K562 (cell line): ENCODE measurements at regions not wholly inside any gene's neighbourhood (a gene's known extent, or its start where the extent isn't known, plus 50 kb on each side); places are given as distances from the start of the nearest gene placed in this dataset.

Experiments used
- ATAC-seq: fragments of 200-7000 bp; cut with Tn5 transposase; 3 replicates; pipeline ENCODE4 v1.9.1; 2020; ENCODE audit warnings: moderate library complexity
- BruUV-seq: library from RNA; stranded (reverse); fragments of 400-500 nt; replicated peaks from 2 replicates; lab custom pipeline; 2021; lab: Mats Ljungman, UMichigan
- CTCF ChIA-PET: fragments of 300-600 bp; formaldehyde crosslinking; extraction: SDS; loops from one replicate; lab custom pipeline; 2021; ENCODE audit warnings: low intra/inter-chr PET ratio; lab: Yijun Ruan, JAX
- POLR2A ChIA-PET: fragments of 300-600, 350-650 bp; sonication (Branson Sonifier 250); formaldehyde crosslinking; extraction: SDS; loops from one replicate; lab custom pipeline; 2021; ENCODE audit warnings: antibody characterized with exemption, inconsistent platforms; lab: Yijun Ruan, JAX
- DNase-seq, 4 experiments: peaks; one replicate each; pipeline versions ENCODE4 v3.0.0 to v3.0.0-alpha.2; 2011 to 2018; ENCODE audit warnings: low spot score in 3 of 4, mixed read lengths in 3 of 4; ENCODE audit errors: extremely low read depth in 1 of 4
- FAIRE-seq: peaks from 2 replicates; lab custom pipeline; 2011; peaks lifted over from hg19 to GRCh38; lab: Jason Lieb, UNC
- H2AFZ ChIP-seq: 2 replicates; pipeline ENCODE4 v1.6.0; 2011; ENCODE audit warnings: low read depth, low read length, control low read depth, inconsistent platforms
- H3K27ac ChIP-seq: fragments of 200-600 bp; 3 replicates; pipeline ENCODE4 v1.8.0; 2011; ENCODE audit warnings: low read depth, mild to moderate bottlenecking, control low read depth, inconsistent platforms, low read length, moderate library complexity, mixed read lengths; ENCODE audit errors: extremely low read depth
- H3K27me3 ChIP-seq, 2 experiments: fragments of 300-600 bp in 1 of 2; 2 replicates in 1 of 2; 3 replicates in 1 of 2; pipeline versions ENCODE4 v1.6.0 to v1.8.0; 2011; ENCODE audit warnings: inconsistent platforms in 2 of 2, low read length in 2 of 2, mild to moderate bottlenecking in 1 of 2, mixed read lengths in 1 of 2, moderate library complexity in 1 of 2; ENCODE audit not compliant: control insufficient read depth in 2 of 2, insufficient read depth in 2 of 2
- H3K36me3 ChIP-seq: fragments of 300-600 bp; 3 replicates; pipeline ENCODE4 v1.8.0; 2011; ENCODE audit warnings: mild to moderate bottlenecking, low read length, inconsistent platforms; ENCODE audit not compliant: control insufficient read depth, insufficient read depth
- H3K4me1 ChIP-seq, 2 experiments: fragments of 200-600 bp in 1 of 2; replicated peaks in 1 of 2; 2 replicates in 1 of 2; 3 replicates in 1 of 2; pipeline versions ENCODE4 v1.5.1 to v1.8.0; 2011; ENCODE audit warnings: inconsistent platforms in 2 of 2, low read length in 2 of 2, mild to moderate bottlenecking in 1 of 2, mixed read lengths in 1 of 2, moderate library complexity in 1 of 2; ENCODE audit not compliant: control insufficient read depth in 2 of 2, insufficient read depth in 2 of 2
- H3K4me2 ChIP-seq: 2 replicates; pipeline ENCODE4 v1.6.1; 2011; ENCODE audit warnings: low read length, control low read depth, inconsistent platforms, mixed read lengths; ENCODE audit not compliant: insufficient read depth
- H3K4me3 ChIP-seq: fragments of 200-600 bp; sonication (generic), shearing (Covaris generic); 2 replicates; pipeline ENCODE4 v1.5.1; 2016; ENCODE audit warnings: control low read depth, inconsistent platforms
- H3K79me2 ChIP-seq: fragments of 200-600 bp; 3 replicates; pipeline ENCODE4 v1.8.0; 2011; ENCODE audit warnings: low read length, inconsistent platforms; ENCODE audit not compliant: control insufficient read depth, insufficient read depth
- H3K9ac ChIP-seq, 2 experiments: 2 replicates each; pipeline versions ENCODE4 v1.6.0 to v1.6.1; 2011; ENCODE audit warnings: low read depth in 2 of 2, low read length in 2 of 2, control low read depth in 1 of 2, inconsistent platforms in 1 of 2, mild to moderate bottlenecking in 1 of 2, mixed read lengths in 1 of 2; ENCODE audit not compliant: insufficient read depth in 1 of 2
- H3K9me1 ChIP-seq: one replicate; pipeline ENCODE4 v1.6.0; 2011; ENCODE audit warnings: inconsistent platforms, mild to moderate bottlenecking, low read length, moderate library complexity; ENCODE audit not compliant: control insufficient read depth, insufficient read depth
- H3K9me3 ChIP-seq: replicated peaks from 2 replicates; pipeline ENCODE4 v1.5.1; 2011; ENCODE audit warnings: low read depth, low read length, inconsistent platforms; ENCODE audit not compliant: control insufficient read depth, insufficient read depth
- H4K20me1 ChIP-seq: replicated peaks from 2 replicates; pipeline ENCODE4 v1.6.1; 2011; ENCODE audit warnings: low read length, inconsistent platforms, mixed read lengths; ENCODE audit not compliant: control insufficient read depth, insufficient read depth
- ELF2 ChIP-seq: fragments of 250-450 bp; sonication (Bioruptor Pico); IDR thresholded peaks from 2 replicates; pipeline ENCODE4 v1.5.0; 2021; ENCODE audit warnings: mild to moderate bottlenecking
- ILK ChIP-seq: fragments of 450-650 bp; IDR thresholded peaks from 2 replicates; pipeline ENCODE4 v1.6.1; 2016; ENCODE audit warnings: missing genetic modification characterization, low read depth, mild to moderate bottlenecking, missing compliant biosample characterization, moderate library complexity, borderline replicate concordance
- MAFG ChIP-seq: fragments of 450-650 bp; conservative IDR thresholded peaks from 2 replicates; pipeline ENCODE4 v1.6.1; 2016; ENCODE audit warnings: missing genetic modification characterization, missing compliant biosample characterization
- NFATC3 ChIP-seq: fragments of 450-650 bp; IDR thresholded peaks from 2 replicates; pipeline ENCODE4 v1.6.1; 2017; ENCODE audit warnings: mild to moderate bottlenecking
- OTX1 ChIP-seq: fragments of 450-650 bp; formaldehyde crosslinking; IDR thresholded peaks from 2 replicates; pipeline ENCODE4 v1.4.0; 2022; ENCODE audit warnings: mild to moderate bottlenecking
- POLR3G ChIP-seq: IDR thresholded peaks from 2 replicates; pipeline ENCODE4 v1.6.1; 2011; ENCODE audit not compliant: insufficient read length, insufficient replicate concordance; ENCODE audit errors: extremely low read depth
- ZBTB26 ChIP-seq: fragments of 450-650 bp; formaldehyde crosslinking; IDR thresholded peaks from 2 replicates; pipeline ENCODE4 v1.4.0; 2022; ENCODE audit warnings: missing genetic modification characterization
- ZNF316 ChIP-seq: fragments of 450-650 bp; IDR thresholded peaks from 2 replicates; pipeline ENCODE4 v1.6.1; 2016
- ZNF561 ChIP-seq: fragments of 450-650 bp; formaldehyde crosslinking; conservative IDR thresholded peaks from 2 replicates; pipeline ENCODE4 v1.4.0; 2020; ENCODE audit warnings: mild to moderate bottlenecking, moderate library complexity
- ZNF766 ChIP-seq: fragments of 200-800 bp; sonication (Bioruptor generic); conservative IDR thresholded peaks from 2 replicates; pipeline ENCODE4 v1.6.1; 2016; ENCODE audit warnings: missing genetic modification characterization, missing compliant biosample characterization
- WGBS: fragments of 100-300 bp; shearing (Covaris generic); methylation state at CpG from one replicate; pipeline ENCODE4 v1.1.6; 2016; ENCODE audit warnings: low coverage, mixed read lengths; ENCODE audit not compliant: insufficient coverage; ENCODE audit errors: missing lambda C conversion rate; 5-methylcytosine and 5-hydroxymethylcytosine counted together
- in situ Hi-C: fragments of 300-500 bp; cut with MboI; formaldehyde crosslinking; loops from 4 replicates; pipeline ENCODE4 v1.15.0; 2018; ENCODE audit warnings: inconsistent platforms, mixed read lengths
- intact Hi-C: fragments of 100-400 bp; cut with micrococcal nuclease; formaldehyde crosslinking; loops from 2 replicates; pipeline ENCODE4 v1.14.2; 2022
- TF ChIP-seq, protein P1 (sequence below): sonication (generic); formaldehyde crosslinking; IDR thresholded peaks from 2 replicates; pipeline ENCODE4 v1.9.0; 2022; ENCODE audit warnings: mild to moderate bottlenecking, missing genetic modification reagents
- TF ChIP-seq, protein P2 (sequence below): fragments of 450-650 bp; IDR thresholded peaks from 2 replicates; pipeline ENCODE4 v1.6.1; 2016; ENCODE audit warnings: low read depth
- TF ChIP-seq, protein P3 (sequence below): fragments of 450-650 bp; IDR thresholded peaks from 2 replicates; pipeline ENCODE4 v1.6.1; 2017; ENCODE audit warnings: mild to moderate bottlenecking, moderate library complexity

DNA sequence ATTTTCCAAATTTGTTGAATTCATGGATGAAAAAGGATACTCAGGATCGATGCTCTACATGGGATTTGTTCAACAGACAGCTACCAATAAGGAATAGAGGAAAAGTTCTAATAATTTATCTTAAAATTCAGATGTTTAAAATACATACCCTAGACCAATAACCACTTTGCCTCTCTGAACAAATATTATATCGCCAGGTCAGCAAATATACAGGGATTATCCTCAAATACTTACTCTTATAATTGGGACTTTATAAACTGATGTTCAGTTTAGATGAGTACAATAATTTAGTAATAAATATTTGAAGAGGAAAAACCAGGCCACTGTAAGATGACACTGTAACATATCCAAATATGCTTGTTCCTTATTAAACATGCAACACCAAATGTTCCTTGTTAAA lies 268.7 kb downstream of the DOK5 start:
- no peak overlapping the region for H3K4me3 ChIP-seq
- POLR2A ChIA-PET: no interaction called here
- CTCF ChIA-PET: no interaction called here
- H3K4me2 ChIP-seq: no peak overlapping the region
- 0% methylated on average over 2 of the region's 2 CpGs for WGBS
- no peaks in the 10 kb centered on the region for H4K20me1 ChIP-seq
- no peak overlapping the region for H3K9ac ChIP-seq
- no peaks in the 10 kb centered on the region for H3K9me3 ChIP-seq
- intact Hi-C loops (no loop called here), in situ Hi-C loops (no loop called here)
- no peak for ATAC-seq
- H3K36me3 ChIP-seq: no peaks in the 10 kb centered on the region
- no peaks in the 10 kb centered on the region for H3K4me1 ChIP-seq
- H3K27ac ChIP-seq: no peak overlapping the region
- H3K27me3 ChIP-seq: no peaks in the 10 kb centered on the region
- H3K9me1 ChIP-seq: no peaks in the 10 kb centered on the region
- no peaks in the 10 kb centered on the region for H3K79me2 ChIP-seq
- BruUV-seq: no TSS peak
- no peak for DNase-seq
- no peak for FAIRE-seq
- H2AFZ ChIP-seq: no peak overlapping the region
- no peak for TF ChIP-seq ELF2
- no peak for TF ChIP-seq ZNF766 (CRISPR knock-in tag)
- no peak for TF ChIP-seq NFATC3
- TF ChIP-seq, protein P1, sequence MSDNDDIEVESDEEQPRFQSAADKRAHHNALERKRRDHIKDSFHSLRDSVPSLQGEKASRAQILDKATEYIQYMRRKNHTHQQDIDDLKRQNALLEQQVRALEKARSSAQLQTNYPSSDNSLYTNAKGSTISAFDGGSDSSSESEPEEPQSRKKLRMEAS (CRISPR knock-in tag): no peak
- no peak for TF ChIP-seq ZNF561 (CRISPR knock-in tag)
- TF ChIP-seq POLR3G: no peak
- no peak for TF ChIP-seq ILK
- TF ChIP-seq MAFG: 0 out of 2 replicates have a peak, but pooled peaks have one; percentile 12
- TF ChIP-seq, protein P2, sequence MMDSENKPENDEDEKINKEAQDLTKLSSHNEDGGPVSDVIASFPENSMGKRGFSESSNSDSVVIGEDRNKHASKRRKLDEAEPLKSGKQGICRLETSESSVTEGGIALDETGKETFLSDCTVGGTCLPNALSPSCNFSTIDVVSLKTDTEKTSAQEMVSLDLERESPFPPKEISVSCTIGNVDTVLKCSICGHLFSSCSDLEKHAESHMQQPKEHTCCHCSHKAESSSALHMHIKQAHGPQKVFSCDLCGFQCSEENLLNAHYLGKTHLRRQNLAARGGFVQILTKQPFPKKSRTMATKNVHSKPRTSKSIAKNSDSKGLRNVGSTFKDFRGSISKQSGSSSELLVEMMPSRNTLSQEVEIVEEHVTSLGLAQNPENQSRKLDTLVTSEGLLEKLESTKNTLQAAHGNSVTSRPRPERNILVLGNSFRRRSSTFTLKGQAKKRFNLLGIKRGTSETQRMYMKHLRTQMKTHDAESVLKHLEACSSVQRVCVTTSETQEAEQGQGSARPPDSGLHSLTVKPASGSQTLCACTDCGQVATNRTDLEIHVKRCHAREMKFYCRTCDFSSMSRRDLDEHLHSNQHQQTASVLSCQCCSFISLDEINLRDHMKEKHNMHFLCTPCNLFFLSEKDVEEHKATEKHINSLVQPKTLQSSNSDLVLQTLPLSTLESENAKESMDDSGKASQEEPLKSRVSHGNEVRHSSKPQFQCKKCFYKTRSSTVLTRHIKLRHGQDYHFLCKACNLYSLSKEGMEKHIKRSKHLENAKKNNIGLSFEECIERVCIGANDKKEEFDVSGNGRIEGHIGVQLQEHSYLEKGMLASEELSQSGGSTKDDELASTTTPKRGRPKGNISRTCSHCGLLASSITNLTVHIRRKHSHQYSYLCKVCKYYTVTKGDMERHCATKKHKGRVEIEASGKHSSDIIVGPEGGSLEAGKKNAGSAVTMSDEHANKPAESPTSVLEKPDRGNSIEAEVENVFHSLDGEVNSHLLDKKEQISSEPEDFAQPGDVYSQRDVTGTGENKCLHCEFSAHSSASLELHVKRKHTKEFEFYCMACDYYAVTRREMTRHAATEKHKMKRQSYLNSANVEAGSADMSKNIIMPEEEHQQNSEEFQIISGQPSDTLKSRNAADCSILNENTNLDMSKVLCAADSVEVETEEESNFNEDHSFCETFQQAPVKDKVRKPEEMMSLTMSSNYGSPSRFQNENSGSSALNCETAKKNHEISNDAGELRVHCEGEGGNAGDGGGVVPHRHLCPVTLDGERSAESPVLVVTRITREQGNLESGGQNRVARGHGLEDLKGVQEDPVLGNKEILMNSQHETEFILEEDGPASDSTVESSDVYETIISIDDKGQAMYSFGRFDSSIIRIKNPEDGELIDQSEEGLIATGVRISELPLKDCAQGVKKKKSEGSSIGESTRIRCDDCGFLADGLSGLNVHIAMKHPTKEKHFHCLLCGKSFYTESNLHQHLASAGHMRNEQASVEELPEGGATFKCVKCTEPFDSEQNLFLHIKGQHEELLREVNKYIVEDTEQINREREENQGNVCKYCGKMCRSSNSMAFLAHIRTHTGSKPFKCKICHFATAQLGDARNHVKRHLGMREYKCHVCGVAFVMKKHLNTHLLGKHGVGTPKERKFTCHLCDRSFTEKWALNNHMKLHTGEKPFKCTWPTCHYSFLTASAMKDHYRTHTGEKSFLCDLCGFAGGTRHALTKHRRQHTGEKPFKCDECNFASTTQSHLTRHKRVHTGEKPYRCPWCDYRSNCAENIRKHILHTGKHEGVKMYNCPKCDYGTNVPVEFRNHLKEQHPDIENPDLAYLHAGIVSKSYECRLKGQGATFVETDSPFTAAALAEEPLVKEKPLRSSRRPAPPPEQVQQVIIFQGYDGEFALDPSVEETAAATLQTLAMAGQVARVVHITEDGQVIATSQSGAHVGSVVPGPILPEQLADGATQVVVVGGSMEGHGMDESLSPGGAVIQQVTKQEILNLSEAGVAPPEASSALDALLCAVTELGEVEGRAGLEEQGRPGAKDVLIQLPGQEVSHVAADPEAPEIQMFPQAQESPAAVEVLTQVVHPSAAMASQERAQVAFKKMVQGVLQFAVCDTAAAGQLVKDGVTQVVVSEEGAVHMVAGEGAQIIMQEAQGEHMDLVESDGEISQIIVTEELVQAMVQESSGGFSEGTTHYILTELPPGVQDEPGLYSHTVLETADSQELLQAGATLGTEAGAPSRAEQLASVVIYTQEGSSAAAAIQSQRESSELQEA: no peak
- TF ChIP-seq, protein P3, sequence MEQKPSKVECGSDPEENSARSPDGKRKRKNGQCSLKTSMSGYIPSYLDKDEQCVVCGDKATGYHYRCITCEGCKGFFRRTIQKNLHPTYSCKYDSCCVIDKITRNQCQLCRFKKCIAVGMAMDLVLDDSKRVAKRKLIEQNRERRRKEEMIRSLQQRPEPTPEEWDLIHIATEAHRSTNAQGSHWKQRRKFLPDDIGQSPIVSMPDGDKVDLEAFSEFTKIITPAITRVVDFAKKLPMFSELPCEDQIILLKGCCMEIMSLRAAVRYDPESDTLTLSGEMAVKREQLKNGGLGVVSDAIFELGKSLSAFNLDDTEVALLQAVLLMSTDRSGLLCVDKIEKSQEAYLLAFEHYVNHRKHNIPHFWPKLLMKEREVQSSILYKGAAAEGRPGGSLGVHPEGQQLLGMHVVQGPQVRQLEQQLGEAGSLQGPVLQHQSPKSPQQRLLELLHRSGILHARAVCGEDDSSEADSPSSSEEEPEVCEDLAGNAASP: no peak
- no peak for TF ChIP-seq ZBTB26
- TF ChIP-seq OTX1 (CRISPR knock-in tag): no peak
- peak; percentile 49; the same call in 1 of the 2 replicates for TF ChIP-seq ZNF316
